ENCODE measurements at regions not wholly inside any gene's neighbourhood (a gene's known extent, or its start where the extent isn't known, plus 50 kb on each side); places are given as distances from the start of the nearest gene placed in this dataset.
"Not testable (repeated sequence)": the region's sequence is repeated elsewhere in the genome, so short reads cannot be mapped to it uniquely, and the experiment has no call there.

- no peak for DNase-seq (ENCODE audit: low spot score)
Measured at GRCh38 chr7:119943942-119944600, 328.9 kb upstream of the KCND2 start.

GRCh38 chr7:119944601-119944972 lies 328.4 kb upstream of the KCND2 start:
- DNase-seq (ENCODE audit: low spot score), result no peak

- no peak for DNase-seq (ENCODE audit: low spot score)
Measured at GRCh38 chr7:119945822-119946221, 327.2 kb upstream of the KCND2 start.

GRCh38 chr7:119949053-119949452 lies 323.9 kb upstream of the KCND2 start:
- no peak for DNase-seq (ENCODE audit: low spot score)

GRCh38 chr7:119950390-119951041 lies 322.5 kb upstream of the KCND2 start:
- not testable (repeated sequence) for DNase-seq (ENCODE audit: low spot score)

- DNase-seq (ENCODE audit: low spot score), result not testable (repeated sequence)
Measured at GRCh38 chr7:119951614-119952013, 321.4 kb upstream of the KCND2 start.

- DNase-seq (ENCODE audit: low spot score), result no peak
Measured at GRCh38 chr7:119957335-119957734, 315.6 kb upstream of the KCND2 start.

GRCh38 chr7:119959811-119960210 lies 313.2 kb upstream of the KCND2 start:
- peak; percentile 64 for DNase-seq (ENCODE audit: low spot score)

GRCh38 chr7:119963654-119964053 lies 309.3 kb upstream of the KCND2 start:
- no peak for DNase-seq (ENCODE audit: low spot score)

GRCh38 chr7:119964065-119964464 lies 308.9 kb upstream of the KCND2 start:
- no peak for DNase-seq (ENCODE audit: low spot score)

GRCh38 chr7:119964788-119965542 lies 308.0 kb upstream of the KCND2 start:
- DNase-seq (ENCODE audit: low spot score), result no peak

- no peak for DNase-seq (ENCODE audit: low spot score)
Measured at GRCh38 chr7:119967221-119967620, 305.8 kb upstream of the KCND2 start.

- DNase-seq (ENCODE audit: low spot score), result not testable (repeated sequence)
Measured at GRCh38 chr7:119968411-119968810, 304.6 kb upstream of the KCND2 start.

GRCh38 chr7:119969054-119969453 lies 303.9 kb upstream of the KCND2 start:
- no peak for DNase-seq (ENCODE audit: low spot score)

GRCh38 chr7:119969763-119970162 lies 303.2 kb upstream of the KCND2 start:
- DNase-seq (ENCODE audit: low spot score), result no peak

GRCh38 chr7:119974972-119975371 lies 298.0 kb upstream of the KCND2 start:
- DNase-seq (ENCODE audit: low spot score), result no peak

GRCh38 chr7:119982884-119983283 lies 290.1 kb upstream of the KCND2 start:
- DNase-seq (ENCODE audit: low spot score), result no peak

GRCh38 chr7:119983468-119983867 lies 289.5 kb upstream of the KCND2 start:
- no peak for DNase-seq (ENCODE audit: low spot score)

- no peak for DNase-seq (ENCODE audit: low spot score)
Measured at GRCh38 chr7:119984247-119984646, 288.7 kb upstream of the KCND2 start.

- DNase-seq (ENCODE audit: low spot score), result no peak
Measured at GRCh38 chr7:119988401-119988800, 284.6 kb upstream of the KCND2 start.

GRCh38 chr7:119994928-119995327 lies 278.0 kb upstream of the KCND2 start:
- no peak for DNase-seq (ENCODE audit: low spot score)

- DNase-seq (ENCODE audit: low spot score), result no peak
Measured at GRCh38 chr7:119996634-119997033, 276.3 kb upstream of the KCND2 start.
